ENCODE measurements at regions not wholly inside any gene's neighbourhood (a gene's known extent, or its start where the extent isn't known, plus 50 kb on each side); places are given as distances from the start of the nearest gene placed in this dataset.

- TF ChIP-seq RAD21 (conservative IDR thresholded peaks at IDR 0.05 in 1 of 2, IDR thresholded peaks at IDR 0.05 in 1 of 2) = no peak
- TF ChIP-seq, protein P1, sequence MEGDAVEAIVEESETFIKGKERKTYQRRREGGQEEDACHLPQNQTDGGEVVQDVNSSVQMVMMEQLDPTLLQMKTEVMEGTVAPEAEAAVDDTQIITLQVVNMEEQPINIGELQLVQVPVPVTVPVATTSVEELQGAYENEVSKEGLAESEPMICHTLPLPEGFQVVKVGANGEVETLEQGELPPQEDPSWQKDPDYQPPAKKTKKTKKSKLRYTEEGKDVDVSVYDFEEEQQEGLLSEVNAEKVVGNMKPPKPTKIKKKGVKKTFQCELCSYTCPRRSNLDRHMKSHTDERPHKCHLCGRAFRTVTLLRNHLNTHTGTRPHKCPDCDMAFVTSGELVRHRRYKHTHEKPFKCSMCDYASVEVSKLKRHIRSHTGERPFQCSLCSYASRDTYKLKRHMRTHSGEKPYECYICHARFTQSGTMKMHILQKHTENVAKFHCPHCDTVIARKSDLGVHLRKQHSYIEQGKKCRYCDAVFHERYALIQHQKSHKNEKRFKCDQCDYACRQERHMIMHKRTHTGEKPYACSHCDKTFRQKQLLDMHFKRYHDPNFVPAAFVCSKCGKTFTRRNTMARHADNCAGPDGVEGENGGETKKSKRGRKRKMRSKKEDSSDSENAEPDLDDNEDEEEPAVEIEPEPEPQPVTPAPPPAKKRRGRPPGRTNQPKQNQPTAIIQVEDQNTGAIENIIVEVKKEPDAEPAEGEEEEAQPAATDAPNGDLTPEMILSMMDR (IDR thresholded peaks at IDR 0.05) = no peak
- no peak for TF ChIP-seq POLR2A (IDR thresholded peaks at IDR 0.05; ENCODE audit: low read length)
- no peak for TF ChIP-seq RNF2 (IDR thresholded peaks at IDR 0.05; ENCODE audit: borderline replicate concordance, low read depth)
- TF ChIP-seq CEBPB (IDR thresholded peaks at IDR 0.05) = no peak
- TF ChIP-seq CBX2 (IDR thresholded peaks at IDR 0.05; ENCODE audit: borderline replicate concordance, low read depth) = no peak
- no peak for TF ChIP-seq REST (IDR thresholded peaks at IDR 0.05)
- no peak for TF ChIP-seq ZNF302 (CRISPR knock-in tag; IDR thresholded peaks at IDR 0.05)
- TF ChIP-seq USF2 (IDR thresholded peaks at IDR 0.05) = no peak
- no peak for TF ChIP-seq MYC (IDR thresholded peaks at IDR 0.05; ENCODE audit: borderline replicate concordance, low read length)
- TF ChIP-seq FOSL2 (IDR thresholded peaks at IDR 0.05) = no peak
- no peak for TF ChIP-seq FOSL2 (CRISPR knock-in tag; IDR thresholded peaks at IDR 0.05)
- no peak for TF ChIP-seq POLR2AphosphoS2 (conservative IDR thresholded peaks at IDR 0.05; ENCODE audit: low read length)
- no peak for TF ChIP-seq KDM1A (IDR thresholded peaks at IDR 0.05; ENCODE audit: low read depth)
These were observed 97.8 kb upstream of the SPRY1 start for GRCh38 chr4:123298801-123299200.
